ENCODE measurements at regions not wholly inside any gene's neighbourhood (a gene's known extent, or its start where the extent isn't known, plus 50 kb on each side); places are given as distances from the start of the nearest gene placed in this dataset.

DNA sequence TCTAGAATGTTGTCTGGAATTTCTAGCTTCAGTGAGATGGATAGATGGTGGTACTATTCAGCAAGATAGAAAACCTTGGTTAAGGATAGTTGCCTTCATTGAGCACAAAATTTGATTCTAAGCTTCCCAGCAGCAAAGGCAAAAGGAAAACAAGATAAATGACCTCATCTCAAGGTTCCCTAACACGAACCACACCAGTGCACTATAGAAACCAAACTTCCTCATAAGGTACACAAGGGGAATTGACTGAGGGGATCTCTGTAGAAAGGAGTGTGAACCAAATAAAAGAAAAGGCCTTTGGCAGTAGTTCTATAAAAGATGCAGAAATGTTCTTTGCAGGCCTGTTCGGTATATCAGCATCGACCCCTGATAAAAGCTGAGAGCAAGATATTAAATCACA, 288.9 kb downstream of the SHQ1 start:
- no peak for FAIRE-seq

DNA sequence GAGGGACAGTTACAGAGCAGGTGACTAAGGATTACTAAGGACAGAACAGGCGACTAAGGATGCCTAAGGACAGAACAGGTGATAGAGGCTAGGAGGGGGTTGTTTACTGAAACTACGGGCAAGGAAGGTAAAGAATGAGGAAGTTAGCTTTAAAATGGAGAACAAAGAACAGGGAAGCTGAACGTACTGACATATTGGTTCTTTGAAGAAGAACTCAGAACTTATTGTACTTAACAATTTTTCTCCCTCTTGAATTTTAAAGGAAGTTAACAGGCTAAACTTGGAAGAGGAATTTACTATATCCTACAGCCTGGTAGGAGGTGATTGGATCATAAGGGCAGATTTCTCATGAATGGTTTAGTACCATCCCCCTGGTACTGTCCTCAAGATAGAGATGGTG, 290.2 kb downstream of the SHQ1 start:
- no peak for FAIRE-seq

DNA sequence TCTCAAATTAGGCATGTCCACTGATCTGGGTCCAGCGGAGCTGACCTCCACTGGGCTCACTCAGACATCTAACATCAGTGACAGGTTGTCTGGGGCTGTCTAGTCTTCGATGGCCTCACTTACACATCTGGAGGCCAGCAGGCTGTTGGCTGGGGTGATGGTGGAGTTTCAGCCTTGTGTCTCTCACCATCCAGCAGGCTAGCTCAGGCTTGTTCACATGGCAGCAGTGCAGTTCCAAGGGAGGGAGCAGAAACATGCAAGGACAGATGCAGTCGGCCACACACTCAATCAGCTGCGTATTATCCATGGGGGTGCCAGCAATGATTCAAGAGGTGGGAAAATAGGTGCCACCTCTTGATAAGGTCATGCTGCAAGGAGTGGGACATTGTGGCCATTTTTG, 292.5 kb downstream of the SHQ1 start:
- no peak for FAIRE-seq

DNA sequence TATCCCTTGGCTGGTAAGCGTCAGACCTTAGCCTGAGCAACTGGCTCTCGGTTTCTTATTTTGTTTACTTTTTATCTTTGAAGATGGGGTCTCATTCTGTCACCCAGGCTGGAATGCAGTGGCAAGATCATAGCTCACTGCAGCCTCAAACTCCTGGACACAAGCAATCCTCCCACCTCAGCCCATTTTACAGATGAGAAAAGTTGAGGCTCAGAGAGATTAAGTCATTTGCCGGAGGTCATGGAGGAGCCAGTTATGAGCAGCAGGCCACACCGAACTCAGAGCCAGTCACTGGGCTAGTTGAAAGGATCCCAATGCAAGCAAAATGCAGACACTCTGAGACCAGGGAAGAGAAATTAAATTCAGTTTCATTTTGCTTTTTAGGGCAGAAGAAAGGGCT, 293.6 kb downstream of the SHQ1 start:
- no peak for FAIRE-seq

DNA sequence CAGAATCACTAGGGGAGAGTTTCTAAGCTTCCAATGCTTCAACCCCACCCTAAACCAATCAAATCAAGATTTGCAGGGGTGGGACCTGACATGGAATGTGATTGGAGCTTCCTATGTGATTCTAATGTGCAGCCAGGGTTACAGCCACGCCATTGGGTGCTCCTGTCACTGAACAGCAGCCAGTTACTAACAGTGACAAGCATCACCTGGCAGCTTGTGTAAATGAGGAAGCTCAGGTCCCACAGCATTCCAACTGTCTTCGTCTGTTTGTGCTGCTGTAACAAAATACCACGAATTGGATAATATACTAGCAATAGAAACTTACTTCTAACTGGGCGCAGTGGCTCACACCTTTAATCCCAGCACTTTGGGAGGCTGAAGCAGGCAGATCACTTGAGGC, 294.9 kb downstream of the SHQ1 start:
- no peak for FAIRE-seq

DNA sequence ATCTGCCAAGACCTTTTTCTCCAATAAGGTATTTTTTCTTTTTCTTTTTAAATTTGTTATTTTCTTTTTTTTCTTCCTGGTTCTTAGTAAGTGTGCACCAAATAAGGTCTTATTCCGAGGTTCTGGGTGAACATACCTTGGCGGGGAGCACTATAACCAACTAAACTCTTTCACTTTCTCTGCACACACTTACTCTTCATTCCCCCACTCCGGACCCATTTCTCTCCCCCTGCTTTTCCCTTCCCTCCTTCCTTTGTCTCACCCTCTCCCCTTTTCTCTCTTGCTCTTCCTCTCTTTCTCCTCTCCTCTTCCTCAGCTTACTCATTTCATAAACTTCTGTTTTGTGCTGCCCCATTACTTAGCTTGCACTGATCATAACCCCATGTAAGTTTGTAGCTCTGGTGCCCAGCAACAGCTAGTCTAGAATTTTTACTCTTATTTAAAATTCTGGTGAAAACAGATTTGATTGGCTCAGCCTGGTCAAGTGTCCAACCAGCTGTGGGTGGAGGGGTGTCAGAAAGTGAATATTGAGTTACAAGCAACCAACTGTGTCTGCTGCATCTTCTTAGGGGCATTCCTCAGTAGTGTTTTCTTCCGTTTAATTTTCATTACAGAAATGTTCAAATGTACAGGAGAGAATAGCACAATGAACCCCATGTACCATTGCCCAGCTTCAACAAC, 297.5 kb downstream of the SHQ1 start:
- no peak for FAIRE-seq

DNA sequence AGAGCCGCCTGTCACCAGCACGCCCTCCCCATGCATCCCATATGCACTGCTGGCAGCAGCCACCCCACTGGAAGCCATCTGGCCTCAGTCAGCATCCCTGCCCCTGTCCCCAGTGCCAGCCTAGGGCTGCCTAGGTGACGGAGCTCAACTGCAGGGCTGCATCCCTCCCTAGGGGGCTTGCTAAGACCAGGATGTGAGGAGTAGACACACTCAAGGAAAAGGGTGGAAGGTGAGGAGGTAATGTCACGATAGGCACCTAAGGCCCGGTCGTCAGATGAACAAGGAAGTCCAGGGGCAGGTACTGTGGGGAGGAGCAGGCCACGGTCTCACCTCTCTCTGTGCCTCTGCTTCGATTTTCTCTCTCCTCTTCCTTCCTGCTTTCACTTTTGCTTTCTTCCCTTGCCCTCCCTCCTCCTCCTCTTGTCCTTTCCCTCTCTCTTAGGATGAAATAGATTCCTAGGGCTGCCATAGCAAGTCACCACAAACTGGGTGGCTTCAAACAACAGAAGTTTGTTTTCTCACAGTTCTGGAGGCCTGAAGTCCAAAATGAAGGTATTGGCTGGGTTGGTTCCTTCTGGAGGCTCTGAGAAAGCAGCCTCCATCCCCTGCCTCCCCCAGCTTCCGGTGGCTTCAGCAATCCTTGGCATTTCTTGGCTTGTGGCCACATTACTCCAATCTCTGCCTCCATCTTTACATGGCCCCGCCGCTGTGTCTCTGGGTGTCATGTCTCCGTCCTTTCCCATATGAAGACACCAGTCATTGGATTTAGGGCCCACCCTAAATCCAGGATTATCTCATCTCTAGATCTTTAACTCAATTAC, 298.3 kb downstream of the SHQ1 start:
- no peak for FAIRE-seq

DNA sequence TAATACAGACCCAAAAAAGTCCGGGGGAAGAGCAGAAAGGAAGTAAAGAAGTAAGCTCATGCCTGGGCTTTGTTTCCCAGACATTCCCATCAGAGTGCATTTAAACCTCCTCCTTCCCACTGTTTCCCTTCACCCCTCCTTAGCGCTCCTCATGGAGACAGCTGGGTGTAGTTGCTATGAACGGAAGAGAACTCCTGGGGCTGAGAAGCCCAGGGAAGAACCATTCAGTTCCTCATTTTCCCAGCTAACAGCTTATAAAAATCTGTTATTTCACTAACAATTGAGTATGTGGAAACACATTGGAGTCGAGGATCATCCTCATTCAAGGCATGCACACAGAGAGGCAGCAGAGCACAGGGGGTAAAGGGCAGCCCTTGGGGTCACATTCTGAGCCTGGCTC, 299.3 kb downstream of the SHQ1 start:
- FAIRE-seq, result no peak

DNA sequence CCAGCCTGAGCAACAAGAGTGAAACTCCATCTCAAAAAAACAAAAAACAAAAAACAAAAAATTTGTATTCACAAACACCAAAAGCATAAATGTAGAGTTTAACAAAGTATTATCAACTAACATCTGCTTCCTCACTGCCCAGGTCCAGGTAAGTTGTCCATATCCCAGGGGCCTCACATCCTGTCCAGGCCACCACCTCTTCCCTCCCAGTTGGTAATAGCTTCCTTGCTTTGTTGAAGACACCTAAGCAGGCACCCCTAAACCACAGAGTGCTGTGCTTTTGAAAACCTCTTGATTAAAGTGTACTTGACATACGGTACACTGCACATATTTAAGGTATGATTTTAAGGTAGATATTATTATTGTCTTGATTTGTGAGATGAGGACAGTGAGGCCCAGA, 299.8 kb downstream of the SHQ1 start:
- no peak for FAIRE-seq

DNA sequence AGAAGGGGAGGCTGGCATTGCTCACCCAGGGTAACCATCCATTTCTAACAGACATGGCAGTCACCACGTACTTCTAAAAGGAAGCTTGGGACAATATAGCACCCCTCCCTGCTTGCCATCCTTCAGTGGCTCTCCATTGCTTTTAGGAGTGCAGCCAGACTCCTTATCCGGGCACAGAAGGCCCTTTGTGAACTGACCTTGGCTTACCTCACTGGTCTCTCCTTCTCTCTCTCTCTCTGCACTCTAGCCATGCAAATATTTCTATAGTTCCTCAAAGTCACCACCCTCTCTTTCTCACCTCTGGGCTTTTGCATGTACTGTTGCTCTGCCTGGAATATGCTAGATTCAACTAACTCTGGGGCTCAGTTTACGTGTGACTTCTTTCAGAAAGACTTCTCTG, 301.1 kb downstream of the SHQ1 start:
- FAIRE-seq, result no peak

DNA sequence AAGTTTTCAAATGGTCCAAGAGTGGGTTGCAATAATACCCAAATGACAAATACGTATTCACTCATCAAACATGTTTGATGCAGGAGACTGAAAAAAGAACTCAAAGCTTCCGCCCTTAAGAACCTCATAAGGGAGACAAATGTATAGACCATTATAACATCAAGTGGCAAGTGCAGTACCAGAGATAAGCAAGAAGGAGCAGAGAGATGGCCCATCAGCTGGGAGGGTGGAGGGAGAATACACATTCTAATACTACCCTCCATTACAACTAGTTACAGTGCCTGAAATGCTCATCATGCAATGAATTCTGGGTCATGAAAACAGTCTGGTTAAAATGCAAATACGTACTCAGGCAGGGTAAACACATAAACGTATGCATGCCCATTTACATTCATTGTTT, 304.0 kb downstream of the SHQ1 start:
- no peak for FAIRE-seq

DNA sequence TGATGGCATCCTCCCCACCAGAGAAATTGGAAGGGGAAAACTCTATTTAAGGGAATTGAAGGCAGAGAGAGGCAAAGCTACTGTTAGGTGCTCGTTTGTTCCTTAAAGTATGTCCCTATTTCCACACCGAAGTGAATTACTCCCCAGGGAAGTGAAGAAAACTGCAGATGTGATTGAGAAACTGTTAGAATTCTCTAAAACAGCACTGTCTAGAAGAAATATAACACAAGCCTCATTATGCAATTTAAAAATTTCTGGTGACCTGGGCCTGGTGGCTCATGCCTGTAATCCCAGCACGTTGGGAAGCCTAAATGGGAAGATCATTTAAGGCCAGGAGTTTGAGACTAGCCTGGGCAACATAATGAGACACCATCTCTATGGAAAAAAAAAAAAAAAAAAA, 305.0 kb downstream of the SHQ1 start:
- no peak for FAIRE-seq

DNA sequence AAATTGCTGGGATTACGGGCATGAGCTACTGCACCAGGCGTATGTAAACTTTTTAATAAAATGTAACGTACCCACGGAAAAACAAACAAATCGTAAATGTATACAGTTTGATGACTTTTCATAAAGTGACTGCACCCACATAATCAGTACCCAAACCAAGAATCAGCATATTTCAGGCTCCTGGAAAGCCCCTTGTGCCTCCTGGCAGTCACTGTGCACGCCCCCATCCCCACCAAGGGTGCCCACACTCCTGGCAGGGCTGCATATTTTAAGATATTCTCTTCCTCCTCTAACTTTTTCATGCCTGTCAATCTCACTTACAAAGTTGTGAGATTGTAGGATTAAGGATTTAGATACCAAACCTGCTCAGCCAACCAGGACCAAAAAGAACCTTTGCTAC, 305.5 kb downstream of the SHQ1 start:
- no peak for FAIRE-seq

DNA sequence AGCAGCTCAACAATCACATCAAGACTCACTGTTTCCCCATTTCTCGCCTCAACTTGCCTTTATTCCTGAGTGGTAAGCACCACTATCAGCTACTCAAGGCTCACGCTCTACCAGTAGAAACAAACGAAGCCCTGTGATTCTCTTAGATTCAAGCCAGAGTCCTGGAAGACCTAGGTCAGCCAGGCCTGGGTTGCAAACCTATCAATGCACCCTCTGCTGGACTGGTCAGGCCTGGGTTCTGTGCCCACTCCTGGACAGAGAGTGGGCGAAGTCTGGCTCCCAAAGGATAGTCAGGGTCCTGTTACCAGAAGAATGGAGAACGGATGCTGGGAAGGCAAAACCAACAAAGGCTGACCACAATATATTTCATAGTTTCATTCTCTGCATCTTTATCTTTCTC, 308.4 kb downstream of the SHQ1 start:
- no peak for FAIRE-seq

DNA sequence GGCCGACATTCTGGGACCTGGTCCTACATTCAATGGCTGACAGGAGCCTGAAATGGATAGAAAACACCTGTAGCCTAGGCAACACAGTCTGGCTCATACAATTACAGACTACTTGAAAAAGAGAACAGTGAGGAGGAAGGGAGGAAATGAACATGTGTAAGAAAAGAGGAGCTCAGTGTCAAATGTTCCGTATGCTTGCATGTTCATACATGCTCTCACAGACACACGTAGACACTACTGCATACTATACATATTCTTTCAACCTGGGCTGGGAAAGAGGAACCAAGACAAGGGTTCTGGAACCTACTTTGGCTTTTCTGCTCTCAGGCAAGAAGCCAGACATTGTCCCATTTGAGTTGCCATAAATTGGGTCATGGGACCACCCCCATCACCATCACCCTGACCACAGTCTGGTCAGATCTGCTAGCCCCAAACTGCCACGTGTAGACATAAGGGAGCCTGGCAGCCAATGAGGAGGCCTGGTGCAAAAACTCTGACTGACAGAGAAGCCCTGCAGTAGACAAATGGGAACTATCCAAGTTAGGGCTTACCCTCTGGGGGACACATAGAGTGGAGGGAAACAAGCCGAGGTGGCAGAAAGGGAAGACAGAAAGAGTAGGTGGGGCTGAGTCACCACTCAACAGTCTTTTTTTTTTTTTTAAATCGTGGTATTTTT, 310.0 kb downstream of the SHQ1 start:
- FAIRE-seq, result no peak

DNA sequence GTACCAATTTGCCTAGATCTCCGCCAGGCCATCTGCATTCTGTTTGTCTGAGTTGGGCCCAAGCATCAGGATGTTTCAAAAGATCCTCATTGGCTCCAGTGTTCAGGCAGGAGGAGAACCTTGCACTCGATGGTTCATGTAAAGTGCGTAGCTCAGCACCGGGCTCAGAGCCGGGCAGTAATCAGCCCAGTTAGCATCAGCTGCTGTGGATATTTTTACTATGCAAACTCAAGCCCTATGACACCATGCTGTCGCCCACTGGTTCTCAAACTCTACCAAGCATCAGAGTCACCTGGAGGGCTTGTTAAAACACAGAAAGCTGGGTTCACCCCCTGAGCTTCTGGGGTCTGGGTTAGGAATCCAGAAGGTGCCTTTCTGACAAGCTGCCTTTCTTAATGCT, 310.8 kb downstream of the SHQ1 start:
- no peak for FAIRE-seq

DNA sequence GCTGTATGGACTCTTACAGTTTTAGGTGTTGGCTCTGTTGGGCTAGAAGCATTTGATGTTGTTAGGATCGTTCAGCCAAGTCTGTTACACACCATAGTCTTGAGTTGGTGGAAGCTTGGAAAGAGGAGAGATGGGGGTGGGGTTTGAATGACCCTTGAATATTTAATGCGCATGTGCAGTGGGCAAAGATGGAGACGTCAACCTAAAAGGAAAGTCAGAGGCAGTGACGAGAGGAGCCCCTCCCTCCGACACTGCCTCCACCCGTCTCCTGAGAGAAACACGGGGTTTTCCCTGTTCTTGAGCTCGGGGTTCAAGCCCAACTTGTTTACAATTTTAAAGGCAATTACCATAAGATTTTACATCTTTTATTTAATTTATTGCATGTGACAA, 311.4 kb downstream of the SHQ1 start:
- no peak for FAIRE-seq

DNA sequence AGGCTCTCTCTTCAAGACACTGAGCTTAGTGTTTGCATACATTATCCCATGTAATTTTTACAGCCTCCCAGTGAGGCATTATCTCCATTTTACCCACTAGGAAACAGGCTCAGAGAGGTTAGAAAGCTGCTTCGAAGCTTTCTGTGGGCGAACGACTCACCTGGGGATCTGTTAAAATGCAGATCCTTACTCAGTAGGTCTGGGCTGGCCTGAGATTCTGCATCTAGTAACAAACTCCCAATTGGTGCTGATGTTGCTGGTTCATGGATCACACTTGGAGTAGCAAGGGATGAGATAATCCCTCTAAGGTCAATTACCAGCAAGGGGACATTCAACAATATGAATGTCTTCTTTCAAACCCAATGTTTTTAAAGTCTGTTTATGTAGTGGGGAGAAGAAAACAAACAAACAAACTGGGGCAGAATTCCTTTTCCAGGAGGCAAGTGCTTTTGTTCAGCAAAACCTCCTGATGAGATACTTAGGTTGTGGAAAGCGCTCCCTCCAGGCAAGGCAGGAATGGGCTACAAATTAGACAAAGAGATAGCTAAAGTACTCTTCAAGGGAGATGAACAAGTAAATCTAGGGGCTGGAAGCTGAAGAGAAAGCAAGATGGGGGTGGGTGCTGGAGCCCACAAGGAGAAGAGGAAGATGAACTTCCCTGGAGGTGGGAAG, 311.9 kb downstream of the SHQ1 start:
- no peak for FAIRE-seq

DNA sequence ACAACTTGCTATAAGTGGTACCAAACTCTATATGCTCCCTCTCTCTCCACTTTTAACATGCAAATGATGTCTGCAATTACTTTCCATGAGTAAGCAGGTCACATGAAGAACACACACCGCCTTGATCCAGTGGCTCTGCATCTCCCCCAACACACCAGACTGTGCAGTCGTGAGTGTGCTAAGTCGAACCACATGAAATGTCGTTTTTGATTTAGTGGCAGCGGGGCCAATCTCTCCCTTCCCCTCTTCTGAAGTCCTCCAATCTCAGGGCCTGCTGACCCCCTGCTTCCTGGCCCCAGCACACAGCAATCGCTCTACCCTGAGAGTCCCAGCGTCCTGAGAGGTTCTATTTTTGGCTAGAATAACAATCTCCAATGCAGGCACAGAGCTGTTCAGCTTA, 312.5 kb downstream of the SHQ1 start:
- FAIRE-seq, result no peak

DNA sequence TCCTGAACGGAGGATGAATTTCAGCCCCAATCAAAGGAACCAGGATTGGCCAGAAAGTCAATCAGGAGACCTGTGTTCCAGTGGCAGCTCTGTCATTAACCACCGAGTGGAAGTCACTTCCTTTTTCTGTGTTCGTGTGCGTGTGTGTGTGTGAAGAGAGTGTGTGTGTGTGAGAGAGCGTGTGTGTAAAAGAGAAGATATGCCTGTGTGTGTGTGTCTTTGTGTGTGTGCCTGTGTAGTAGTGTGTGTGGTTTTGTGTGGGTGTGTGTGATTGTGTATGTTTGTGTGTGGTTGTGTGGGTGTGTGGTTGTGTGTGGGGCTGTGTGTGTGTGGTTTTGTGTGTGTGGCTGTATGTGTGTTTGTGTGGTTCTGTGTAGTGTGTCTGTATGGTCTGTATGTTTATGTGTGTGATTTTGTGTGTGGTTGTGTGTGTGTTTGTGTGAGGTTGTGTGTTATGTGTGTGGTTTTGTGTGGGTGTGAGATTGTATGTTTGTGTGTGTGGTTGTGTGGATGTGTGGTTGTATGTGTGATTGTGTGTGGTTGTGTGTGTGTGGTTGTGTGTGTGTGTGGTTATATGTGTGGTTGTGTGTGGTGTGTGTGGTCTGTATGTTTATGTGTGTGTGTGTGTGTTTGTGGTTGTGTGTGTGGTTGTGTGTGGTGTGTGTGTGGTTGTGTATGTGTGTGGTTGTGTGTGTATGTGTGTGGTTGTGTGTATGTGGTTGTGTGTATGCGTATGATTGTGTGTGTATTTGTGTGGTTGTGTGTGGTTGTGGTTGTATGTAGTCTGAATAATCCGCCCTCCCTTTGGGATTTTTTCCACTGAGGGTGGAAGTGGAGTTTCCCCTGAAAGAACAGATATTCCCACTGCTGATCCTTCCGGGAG, 314.4 kb downstream of the SHQ1 start:
- no peak for FAIRE-seq

DNA sequence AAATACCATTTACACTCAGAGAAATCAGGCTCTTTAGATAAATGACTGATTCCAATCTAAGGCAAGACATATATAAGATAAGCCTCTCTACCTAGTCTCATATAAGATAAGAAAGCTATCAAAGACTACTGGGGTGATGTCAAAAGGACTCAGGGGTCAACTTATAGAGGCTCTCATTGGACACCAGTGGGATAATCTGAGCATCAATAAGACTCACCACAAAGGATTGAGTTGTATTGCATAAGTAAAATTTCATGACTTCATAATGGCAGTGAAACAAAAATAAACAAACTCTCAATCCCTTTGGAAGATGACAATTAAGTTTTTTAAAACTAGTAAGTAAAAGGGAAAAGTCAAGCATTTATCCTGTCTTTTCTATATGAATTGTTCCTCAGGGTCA, 317.8 kb downstream of the SHQ1 start:
- FAIRE-seq, result no peak

DNA sequence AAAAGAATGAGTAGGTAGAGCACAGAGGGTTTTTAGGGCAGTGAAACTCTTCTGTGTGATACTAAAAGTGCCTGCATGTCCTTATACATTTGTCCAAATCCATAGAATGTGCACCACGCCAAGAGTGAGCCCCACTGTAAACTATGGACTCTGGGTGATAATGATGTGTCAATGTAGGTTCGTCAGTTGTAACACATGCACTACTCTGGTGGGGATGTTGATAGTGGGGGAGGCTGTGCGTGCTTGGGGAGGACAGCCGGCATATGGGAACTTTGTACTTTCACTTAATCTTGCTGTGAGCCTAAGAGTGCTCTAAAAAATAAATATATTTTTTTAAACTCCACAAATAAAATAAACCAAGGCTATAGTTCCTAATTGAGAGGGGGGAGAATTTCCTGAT, 319.2 kb downstream of the SHQ1 start:
- no peak for FAIRE-seq
